WI38 (cell line): ENCODE measurements at regions not wholly inside any gene's neighbourhood (a gene's known extent, or its start where the extent isn't known, plus 50 kb on each side); places are given as distances from the start of the nearest gene placed in this dataset.
"Not testable (repeated sequence)": the region's sequence is repeated elsewhere in the genome, so short reads cannot be mapped to it uniquely, and the experiment has no call there.

Source experiments
- H3K4me3 ChIP-seq: 2 replicates; pipeline ENCODE4 v1.5.1; 2011; ENCODE audit warnings: low read depth, mild to moderate bottlenecking, control low read depth, low read length
- TF ChIP-seq, protein P1 (sequence below): IDR thresholded peaks from 2 replicates; pipeline ENCODE4 v1.5.1; 2012; ENCODE audit warnings: low read depth, mild to moderate bottlenecking, control low read depth, low read length

DNA sequence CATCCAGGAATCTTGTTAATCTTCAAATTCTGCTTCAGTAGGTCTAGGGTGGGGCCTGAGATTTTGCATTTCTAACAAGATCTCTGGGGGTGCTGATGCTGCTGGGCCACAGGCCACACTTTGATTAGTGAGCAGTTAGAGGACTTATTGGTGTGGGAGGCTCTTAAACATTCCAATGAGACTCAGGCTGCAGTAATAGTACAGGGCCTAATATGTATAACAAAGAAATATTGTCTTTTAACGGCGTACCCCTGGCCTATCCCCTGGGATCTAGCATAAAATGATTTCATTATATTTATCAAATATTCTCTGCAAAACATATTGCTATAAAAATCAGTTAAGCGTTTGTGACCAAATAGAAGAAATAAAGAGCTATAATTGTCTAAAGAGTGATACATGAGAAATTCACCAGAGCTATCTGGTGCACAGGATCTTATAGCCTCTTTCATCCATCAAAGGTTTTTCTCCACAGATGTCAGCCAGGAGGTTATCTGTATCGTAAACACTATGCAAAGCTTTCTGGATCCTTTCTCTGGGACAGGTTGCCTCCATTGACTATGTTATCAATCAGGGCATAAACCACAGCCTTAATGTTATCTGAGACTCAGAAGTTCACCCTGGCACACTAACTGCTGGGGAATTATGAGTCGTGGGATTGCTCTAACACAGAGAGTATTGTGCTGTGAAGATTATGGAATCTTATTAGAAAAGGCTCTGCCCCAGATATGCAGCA, 488.5 kb upstream of the MAP3K7 start:
- TF ChIP-seq, protein P1, sequence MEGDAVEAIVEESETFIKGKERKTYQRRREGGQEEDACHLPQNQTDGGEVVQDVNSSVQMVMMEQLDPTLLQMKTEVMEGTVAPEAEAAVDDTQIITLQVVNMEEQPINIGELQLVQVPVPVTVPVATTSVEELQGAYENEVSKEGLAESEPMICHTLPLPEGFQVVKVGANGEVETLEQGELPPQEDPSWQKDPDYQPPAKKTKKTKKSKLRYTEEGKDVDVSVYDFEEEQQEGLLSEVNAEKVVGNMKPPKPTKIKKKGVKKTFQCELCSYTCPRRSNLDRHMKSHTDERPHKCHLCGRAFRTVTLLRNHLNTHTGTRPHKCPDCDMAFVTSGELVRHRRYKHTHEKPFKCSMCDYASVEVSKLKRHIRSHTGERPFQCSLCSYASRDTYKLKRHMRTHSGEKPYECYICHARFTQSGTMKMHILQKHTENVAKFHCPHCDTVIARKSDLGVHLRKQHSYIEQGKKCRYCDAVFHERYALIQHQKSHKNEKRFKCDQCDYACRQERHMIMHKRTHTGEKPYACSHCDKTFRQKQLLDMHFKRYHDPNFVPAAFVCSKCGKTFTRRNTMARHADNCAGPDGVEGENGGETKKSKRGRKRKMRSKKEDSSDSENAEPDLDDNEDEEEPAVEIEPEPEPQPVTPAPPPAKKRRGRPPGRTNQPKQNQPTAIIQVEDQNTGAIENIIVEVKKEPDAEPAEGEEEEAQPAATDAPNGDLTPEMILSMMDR: no peak
- H3K4me3 ChIP-seq: no peak overlapping the region

DNA sequence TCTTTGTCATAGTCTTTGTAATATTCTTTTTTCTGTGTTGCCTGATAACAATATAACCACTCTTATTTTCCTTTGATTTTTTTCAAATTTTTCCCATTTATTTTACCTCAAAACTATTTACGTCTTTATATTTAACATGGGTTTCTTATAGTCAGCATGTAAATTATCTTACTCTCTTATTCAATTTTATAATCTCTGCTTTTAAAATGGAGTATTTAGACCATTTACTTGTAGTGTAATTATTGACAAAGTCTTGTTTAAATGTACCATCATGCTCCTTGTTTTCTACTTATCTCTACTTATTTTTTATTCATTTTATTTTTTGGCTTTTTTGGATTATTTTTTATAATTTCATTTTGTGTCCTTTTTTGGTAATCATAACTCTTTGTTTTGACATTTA, 476.5 kb upstream of the MAP3K7 start:
- no peak overlapping the region for H3K4me3 ChIP-seq
- TF ChIP-seq, protein P1: no peak

DNA sequence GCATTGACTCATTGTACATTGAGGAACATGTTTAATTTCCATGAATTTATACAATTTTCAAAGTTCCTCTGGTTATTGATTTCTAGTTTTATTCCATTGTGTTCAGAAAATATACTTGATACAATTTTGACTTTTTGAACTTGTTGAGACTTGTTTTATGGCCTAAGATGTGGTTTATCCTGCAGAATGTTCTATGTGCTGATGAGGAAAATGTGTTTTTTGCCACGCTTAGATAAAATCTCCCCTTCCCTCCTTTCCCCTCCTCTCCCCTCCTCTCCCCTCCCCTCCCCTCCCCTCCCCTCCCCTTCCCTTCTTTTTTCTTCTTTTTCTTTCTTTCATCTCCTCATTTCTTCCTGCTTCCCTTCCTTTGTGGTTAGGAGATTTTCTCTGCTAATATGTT, 470.8 kb upstream of the MAP3K7 start:
- TF ChIP-seq, protein P1: no peak
- no peak overlapping the region for H3K4me3 ChIP-seq

DNA sequence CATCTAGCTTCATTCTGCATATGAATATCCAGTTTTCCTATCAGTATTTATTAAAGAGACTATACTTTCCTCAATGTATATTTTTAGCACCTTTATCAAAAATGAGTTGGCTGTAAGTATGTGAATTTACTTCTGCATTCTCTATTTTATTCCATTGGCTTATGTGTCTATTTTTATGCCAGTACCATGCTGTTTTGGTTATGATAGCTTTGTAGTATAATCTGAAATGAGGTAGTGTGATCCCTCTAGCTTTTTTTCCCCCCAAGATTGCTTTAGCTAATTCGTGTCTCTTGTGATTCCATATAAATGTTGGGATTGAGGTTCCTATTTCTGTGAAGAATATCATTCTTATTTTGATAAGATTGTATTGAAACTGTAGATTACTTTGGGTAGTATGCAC, 469.1 kb upstream of the MAP3K7 start:
- TF ChIP-seq, protein P1: no peak
- H3K4me3 ChIP-seq: no peak overlapping the region

DNA sequence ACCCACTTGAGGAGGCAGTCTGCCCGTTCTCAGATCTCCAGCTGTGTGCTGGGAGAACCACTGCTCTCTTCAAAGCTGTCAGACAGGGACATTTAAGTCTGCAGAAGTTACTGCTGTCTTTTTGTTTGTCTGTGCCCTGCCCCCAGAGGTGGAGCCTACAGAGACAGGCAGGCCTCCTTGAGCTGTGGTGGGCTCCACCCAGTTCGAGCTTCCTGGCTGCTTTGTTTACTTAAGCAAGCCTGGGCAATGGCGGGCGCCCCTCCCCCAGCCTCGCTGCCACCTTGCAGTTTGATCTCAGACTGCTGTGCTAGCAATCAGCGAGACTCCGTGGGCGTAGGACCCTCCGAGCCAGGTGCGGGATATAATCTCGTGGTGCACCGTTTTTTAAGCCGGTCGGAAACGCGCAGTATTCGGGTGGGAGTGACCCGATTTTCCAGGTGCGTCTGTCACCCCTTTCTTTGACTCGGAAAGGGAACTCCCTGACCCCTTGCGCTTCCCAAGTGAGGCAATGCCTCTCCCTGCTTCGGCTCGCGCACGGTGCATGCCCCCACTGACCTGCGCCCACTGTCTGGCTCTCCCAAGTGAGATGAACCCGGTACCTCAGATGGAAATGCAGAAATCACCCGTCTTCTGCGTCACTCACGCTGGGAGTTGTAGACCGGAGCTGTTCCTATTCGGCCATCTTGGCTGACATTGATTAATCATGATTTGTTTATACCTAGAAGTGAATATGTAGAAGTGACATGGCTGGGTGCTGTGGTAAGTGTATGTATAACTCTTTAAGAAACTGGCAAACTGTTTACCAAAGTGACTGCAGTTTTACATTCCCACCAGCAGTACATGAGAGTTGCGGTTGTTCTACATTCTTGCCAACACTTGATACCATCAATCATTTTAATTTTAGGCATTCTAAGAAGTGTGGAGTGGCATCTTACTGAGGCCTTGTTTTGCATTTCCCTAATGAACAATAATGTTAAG, 465.9 kb upstream of the MAP3K7 start:
- not testable (repeated sequence) for H3K4me3 ChIP-seq

DNA sequence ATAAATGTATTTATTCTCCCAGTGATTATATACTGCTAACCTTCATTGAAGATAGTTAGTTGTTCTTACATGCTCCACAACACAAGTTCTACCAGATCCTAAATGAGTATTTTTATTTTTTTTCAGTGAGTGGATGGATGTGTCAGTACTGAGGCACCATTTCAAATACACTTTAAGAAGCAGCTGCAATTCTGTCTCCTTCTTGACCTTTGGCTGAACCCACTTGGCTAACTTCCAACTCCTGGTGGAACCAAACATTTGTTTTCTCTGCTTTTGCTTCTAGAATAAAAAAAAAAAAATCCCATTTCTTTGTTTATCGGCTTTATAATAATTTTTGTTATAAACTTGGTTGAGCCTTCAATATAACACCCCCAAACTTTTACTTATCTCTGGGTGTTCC, 458.3 kb upstream of the MAP3K7 start:
- TF ChIP-seq, protein P1: no peak
- no peak overlapping the region for H3K4me3 ChIP-seq

DNA sequence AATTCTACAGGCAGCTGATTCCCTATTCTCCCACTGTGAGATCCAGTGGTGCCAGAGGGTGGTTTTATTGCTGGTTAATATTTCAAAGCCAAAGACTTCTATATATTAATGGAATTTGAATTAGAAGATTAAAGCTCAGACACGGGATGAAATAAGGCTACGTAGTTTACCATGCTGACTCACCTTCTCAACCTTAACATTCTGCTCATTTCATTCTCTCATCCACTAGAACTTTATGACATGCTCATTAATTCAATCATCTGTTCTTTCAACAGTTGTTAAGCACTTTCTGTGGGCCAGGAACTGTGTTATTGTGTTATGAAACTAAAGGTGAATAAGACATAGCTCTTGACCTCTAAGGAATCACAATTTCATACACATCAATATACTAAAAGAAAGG, 456.9 kb upstream of the MAP3K7 start:
- no peak overlapping the region for H3K4me3 ChIP-seq
- TF ChIP-seq, protein P1: no peak
